CD4-positive, alpha-beta memory T cell (primary cell): ENCODE measurements at regions not wholly inside any gene's neighbourhood (a gene's known extent, or its start where the extent isn't known, plus 50 kb on each side); places are given as distances from the start of the nearest gene placed in this dataset.
"Not testable (repeated sequence)": the region's sequence is repeated elsewhere in the genome, so short reads cannot be mapped to it uniquely, and the experiment has no call there.

ENCODE experiments used
- CTCF ChIA-PET: fragments of 350-600 bp; sonication (Branson Sonifier 250); formaldehyde crosslinking; loops from one replicate; lab custom pipeline; 2021; ENCODE audit warnings: inconsistent platforms; ENCODE audit not compliant: partially characterized antibody; lab: Charles Lee
- POLR2A ChIA-PET: fragments of 350-600 bp; sonication (Branson Sonifier 250); formaldehyde crosslinking; loops from one replicate; lab custom pipeline; 2021; ENCODE audit not compliant: partially characterized antibody; lab: Charles Lee
- DNase-seq, 5 donors: peaks; one replicate each; pipeline versions ENCODE4 v3.0.0 to v3.0.0-alpha.2; 2020 to 2022; ENCODE audit warnings: mixed read lengths in 1 of 5
- H3K27ac ChIP-seq: one replicate; pipeline ENCODE4 v1.7.0; 2013; ENCODE audit warnings: low read depth, low read length
- H3K27me3 ChIP-seq: 2 replicates; pipeline ENCODE4 v1.7.0; 2013; ENCODE audit warnings: mild to moderate bottlenecking, low read length, moderate library complexity; ENCODE audit not compliant: insufficient read depth
- H3K36me3 ChIP-seq: 2 replicates; pipeline ENCODE4 v1.7.0; 2013; ENCODE audit warnings: mild to moderate bottlenecking, low read length, moderate library complexity; ENCODE audit not compliant: insufficient read depth
- H3K4me1 ChIP-seq: 2 replicates; pipeline ENCODE4 v1.7.0; 2013; ENCODE audit warnings: mild to moderate bottlenecking, low read length, moderate library complexity; ENCODE audit not compliant: insufficient read depth
- H3K4me3 ChIP-seq, 2 donors: one replicate each; pipeline ENCODE4 v1.7.0; 2013; ENCODE audit warnings: low read length in 2 of 2, mild to moderate bottlenecking in 1 of 2
- H3K9me3 ChIP-seq, 2 donors: one replicate each; pipeline ENCODE4 v1.7.0; 2013; ENCODE audit warnings: low read length in 2 of 2, control low read depth in 1 of 2; ENCODE audit not compliant: control insufficient read depth in 1 of 2
- H3K27ac Mint-ChIP-seq, 7 donors: one replicate each; pipeline ENCODE4 v1.8.0; 2020 to 2021; ENCODE audit warnings: mixed read lengths in 7 of 7, mild to moderate bottlenecking in 6 of 7, inconsistent platforms in 3 of 7, moderate library complexity in 3 of 7
- H3K27me3 Mint-ChIP-seq, 2 donors: one replicate each; pipeline ENCODE4 v1.8.0; 2020 to 2021; ENCODE audit warnings: mixed read lengths in 2 of 2
- H3K36me3 Mint-ChIP-seq, 2 donors: one replicate each; pipeline ENCODE4 v1.8.0; 2020 to 2021; ENCODE audit warnings: mixed read lengths in 2 of 2, inconsistent platforms in 1 of 2, mild to moderate bottlenecking in 1 of 2
- H3K4me1 Mint-ChIP-seq, 4 donors: one replicate each; pipeline ENCODE4 v1.8.0; 2020 to 2021; ENCODE audit warnings: mixed read lengths in 4 of 4, mild to moderate bottlenecking in 1 of 4
- H3K4me3 Mint-ChIP-seq, 8 donors: one replicate each; pipeline ENCODE4 v1.8.0; 2020 to 2021; ENCODE audit warnings: mixed read lengths in 8 of 8, mild to moderate bottlenecking in 7 of 8, moderate library complexity in 6 of 8, inconsistent platforms in 3 of 8
- H3K9me3 Mint-ChIP-seq, 8 donors: one replicate each; pipeline ENCODE4 v1.8.0; 2020 to 2021; ENCODE audit warnings: mixed read lengths in 8 of 8, mild to moderate bottlenecking in 5 of 8, inconsistent platforms in 3 of 8, moderate library complexity in 1 of 8
- intact Hi-C: fragments of 100-400 bp; cut with micrococcal nuclease; formaldehyde crosslinking; loops from one replicate; pipeline ENCODE4 v1.15.1; 2023

- H3K27me3 Mint-ChIP-seq = peaks cover 8 to 20% of the 10 kb centered on the region in 2 donors
- H3K4me1 ChIP-seq = no peaks in the 10 kb centered on the region
- ChIA-PET POLR2A (no interaction called here), CTCF (no interaction called here)
- no peaks in the 10 kb centered on the region for H3K27me3 ChIP-seq
- no peaks in the 10 kb centered on the region for H3K9me3 ChIP-seq
- no peaks in the 10 kb centered on the region for H3K36me3 ChIP-seq
- H3K4me3 ChIP-seq = no peak overlapping the region
- H3K4me3 Mint-ChIP-seq = no peak overlapping the region
- no peak for DNase-seq
- no peaks in the 10 kb centered on the region for H3K4me1 Mint-ChIP-seq
- H3K27ac ChIP-seq = no peak overlapping the region
- intact Hi-C loops = no loop called here
- no peaks in the 10 kb centered on the region for H3K36me3 Mint-ChIP-seq
- peaks cover 0 to 2% (median 0%) of the 10 kb centered on the region in 8 donors for H3K9me3 Mint-ChIP-seq
- no peak overlapping the region for H3K27ac Mint-ChIP-seq
Observed at GRCh38 chr9:38129366-38129765, 60.3 kb upstream of the SHB start.

GRCh38 chr9:38128752-38129270 is 59.8 kb upstream of the SHB start:
- no peak overlapping the region for H3K27ac ChIP-seq
- Mint-ChIP-seq H3K27ac (no peak overlapping the region), H3K4me1 (no peaks in the 10 kb centered on the region), H3K36me3 (no peaks in the 10 kb centered on the region), H3K9me3 (peaks cover 0 to 2% (median 0%) of the 10 kb centered on the region in 8 donors), H3K4me3 (no peak overlapping the region), H3K27me3 (peaks cover 8 to 20% of the 10 kb centered on the region in 2 donors)
- ChIA-PET CTCF (interaction anchor here (1.0 kb wide), 1 partner anchor 12 kb away, joined by 3 read pairs; no protein-coding TSS in a partner anchor), POLR2A (no interaction called here)
- intact Hi-C loops = no loop called here
- H3K9me3 ChIP-seq = no peaks in the 10 kb centered on the region
- H3K4me3 ChIP-seq = no peak overlapping the region
- no peaks in the 10 kb centered on the region for H3K27me3 ChIP-seq
- no peak for DNase-seq
- H3K36me3 ChIP-seq = no peaks in the 10 kb centered on the region
- H3K4me1 ChIP-seq = no peaks in the 10 kb centered on the region

DNA sequence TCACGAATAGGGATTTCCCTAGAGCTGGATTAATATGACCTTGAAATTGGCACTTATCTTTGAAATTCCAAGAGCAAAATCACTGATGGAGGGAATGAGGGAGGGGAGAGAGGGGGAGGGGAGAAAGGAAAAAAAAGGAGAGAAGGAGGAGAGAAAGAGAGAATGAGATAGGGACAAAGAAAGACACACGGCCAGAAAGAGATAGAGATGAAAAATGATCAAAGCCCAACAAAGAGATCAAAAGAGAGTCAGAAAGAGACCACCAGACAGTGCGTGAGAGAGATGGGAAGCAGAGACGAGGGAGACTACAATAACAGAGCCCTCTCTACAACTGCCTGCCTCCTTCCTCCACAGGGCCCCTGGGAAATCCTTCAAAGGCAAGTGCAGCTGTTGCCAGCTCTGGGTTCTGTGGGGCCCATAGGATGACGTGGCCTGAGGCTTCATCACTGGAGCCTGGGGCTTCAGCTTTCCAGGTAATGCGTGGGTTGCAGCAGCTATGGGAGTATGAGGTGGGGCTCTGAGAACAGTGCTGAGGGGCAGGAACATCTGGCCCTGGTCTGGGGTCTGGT is 58.3 kb upstream of the SHB start:
- no peak for DNase-seq
- H3K4me1 ChIP-seq = no peaks in the 10 kb centered on the region
- no peaks in the 10 kb centered on the region for H3K9me3 ChIP-seq
- Mint-ChIP-seq H3K27me3 (peaks cover 6 to 20% of the 10 kb centered on the region in 2 donors), H3K4me3 (no peak overlapping the region), H3K4me1 (no peaks in the 10 kb centered on the region), H3K27ac (no peak overlapping the region), H3K9me3 (peaks cover 0 to 2% (median 0%) of the 10 kb centered on the region in 8 donors), H3K36me3 (no peaks in the 10 kb centered on the region)
- no peak overlapping the region for H3K4me3 ChIP-seq
- ChIA-PET CTCF (no interaction called here), POLR2A (no interaction called here)
- no peak overlapping the region for H3K27ac ChIP-seq
- H3K27me3 ChIP-seq = no peaks in the 10 kb centered on the region
- no peaks in the 10 kb centered on the region for H3K36me3 ChIP-seq
- intact Hi-C loops = no loop called here

DNA sequence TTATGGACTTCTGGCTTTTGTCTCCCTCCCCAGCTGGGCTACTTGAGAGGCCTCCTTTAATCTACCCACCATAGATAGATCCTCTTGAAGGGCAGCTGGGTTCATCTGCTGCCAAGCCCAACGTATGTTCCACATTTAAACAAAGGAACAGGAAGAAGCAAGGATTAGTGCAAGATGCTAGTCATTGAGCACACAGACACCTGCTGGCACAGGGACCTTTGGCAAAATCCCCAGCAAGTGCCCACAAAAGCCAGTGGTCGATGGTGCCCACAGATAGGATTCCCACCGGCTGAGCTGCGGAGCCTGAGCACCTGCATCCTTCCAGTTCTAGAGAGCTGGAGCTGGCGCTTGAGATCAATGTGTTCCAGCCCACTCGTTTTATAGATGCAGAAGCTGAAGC is 57.7 kb upstream of the SHB start:
- no peak overlapping the region for H3K27ac Mint-ChIP-seq
- DNase-seq = no peak
- Histone ChIP-seq H3K4me3 (no peak overlapping the region), H3K27ac (no peak overlapping the region), H3K36me3 (no peaks in the 10 kb centered on the region), H3K4me1 (no peaks in the 10 kb centered on the region), H3K9me3 (no peaks in the 10 kb centered on the region), H3K27me3 (no peaks in the 10 kb centered on the region)
- no peak overlapping the region for H3K4me3 Mint-ChIP-seq
- ChIA-PET POLR2A (no interaction called here), CTCF (no interaction called here)
- H3K4me1 Mint-ChIP-seq = no peaks in the 10 kb centered on the region
- H3K27me3 Mint-ChIP-seq = peaks cover 7 to 20% of the 10 kb centered on the region in 2 donors
- H3K9me3 Mint-ChIP-seq = peaks cover 0 to 2% (median 0%) of the 10 kb centered on the region in 8 donors
- no peaks in the 10 kb centered on the region for H3K36me3 Mint-ChIP-seq
- intact Hi-C loops = no loop called here

- Mint-ChIP-seq H3K4me3 (no peak overlapping the region), H3K27me3 (peaks cover 10 to 20% of the 10 kb centered on the region in 2 donors), H3K4me1 (no peaks in the 10 kb centered on the region), H3K36me3 (no peaks in the 10 kb centered on the region), H3K27ac (peak overlapping the region in 1 of 7 donors; percentile 7), H3K9me3 (peaks cover 0 to 2% (median 0%) of the 10 kb centered on the region in 8 donors)
- Histone ChIP-seq H3K27ac (no peak overlapping the region), H3K9me3 (no peaks in the 10 kb centered on the region), H3K27me3 (no peaks in the 10 kb centered on the region), H3K4me1 (no peaks in the 10 kb centered on the region), H3K36me3 (no peaks in the 10 kb centered on the region), H3K4me3 (no peak overlapping the region)
- intact Hi-C loops = no loop called here
- ChIA-PET POLR2A (no interaction called here), CTCF (interaction anchor here (1.5 kb wide), 1 partner anchor 38 kb away, joined by 6 read pairs; no protein-coding TSS in a partner anchor)
- DNase-seq = no peak
Observed at GRCh38 chr9:38125889-38126288, 56.9 kb upstream of the SHB start.

DNA sequence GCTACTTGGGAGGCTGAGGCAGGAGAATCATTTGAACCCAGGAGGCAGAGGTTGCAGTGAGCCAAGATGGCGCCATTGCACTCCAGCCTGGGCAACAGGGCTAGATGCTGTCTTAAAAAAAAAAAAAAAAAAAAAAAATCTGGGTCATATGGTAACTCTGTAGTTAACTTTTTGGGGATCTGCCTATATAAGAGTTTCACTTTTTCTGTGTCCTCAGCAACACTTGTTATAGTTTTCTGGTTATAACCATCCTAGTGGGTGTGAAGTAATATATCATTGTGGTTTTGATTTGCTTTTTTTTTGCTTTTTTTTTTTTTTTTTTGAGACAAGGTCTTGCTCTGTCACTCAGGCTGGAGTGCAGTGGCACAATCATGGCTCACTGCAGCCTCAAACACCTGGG is 54.3 kb upstream of the SHB start:
- DNase-seq, intact Hi-C loops, POLR2A ChIA-PET, H3K4me1 ChIP-seq, H3K9me3 Mint-ChIP-seq, CTCF ChIA-PET, H3K4me3 ChIP-seq, H3K36me3 Mint-ChIP-seq, H3K27me3 ChIP-seq, H3K4me3 Mint-ChIP-seq, H3K27ac ChIP-seq, H3K4me1 Mint-ChIP-seq, H3K27ac Mint-ChIP-seq, H3K36me3 ChIP-seq, H3K9me3 ChIP-seq: not testable (repeated sequence)
- H3K27me3 Mint-ChIP-seq = peaks cover 16 to 34% of the 10 kb centered on the region in 2 donors

- Mint-ChIP-seq H3K36me3 (no peaks in the 10 kb centered on the region), H3K27me3 (peaks cover 15 to 27% of the 10 kb centered on the region in 2 donors), H3K9me3 (peaks cover 0 to 2% (median 0%) of the 10 kb centered on the region in 8 donors), H3K27ac (no peak overlapping the region), H3K4me1 (peaks cover 0 to 1% (median 0%) of the 10 kb centered on the region in 4 donors), H3K4me3 (no peak overlapping the region)
- no peak for DNase-seq
- intact Hi-C loops = no loop called here
- Histone ChIP-seq H3K9me3 (no peaks in the 10 kb centered on the region), H3K4me3 (no peak overlapping the region), H3K27me3 (no peaks in the 10 kb centered on the region), H3K36me3 (no peaks in the 10 kb centered on the region), H3K4me1 (no peaks in the 10 kb centered on the region), H3K27ac (no peak overlapping the region)
- ChIA-PET POLR2A (no interaction called here), CTCF (interaction anchor here (1.0 kb wide), 1 partner anchor 42 kb away, joined by 3 read pairs; no protein-coding TSS in a partner anchor)
Observed at GRCh38 chr9:38120961-38121360, 51.9 kb upstream of the SHB start.
